COLO668 (cell line): ENCODE measurements at regions not wholly inside any gene's neighbourhood (a gene's known extent, or its start where the extent isn't known, plus 50 kb on each side); places are given as distances from the start of the nearest gene placed in this dataset.

Experiments
- DNase-seq: peaks from one replicate; lab custom pipeline; 2025; ENCODE audit not compliant: unreplicated experiment; lab: John Stamatoyannopoulos, UW

GRCh38 chr5:6806668-6807067, 93.4 kb downstream of the TENT4A start:
- DNase-seq, result no peak

GRCh38 chr5:6808462-6808861, 95.2 kb downstream of the TENT4A start:
- no peak for DNase-seq

GRCh38 chr5:6810641-6811405, 97.6 kb downstream of the TENT4A start:
- no peak for DNase-seq

GRCh38 chr5:6812091-6812490, 98.9 kb downstream of the TENT4A start:
- DNase-seq, result no peak

- DNase-seq, result no peak
Observed at GRCh38 chr5:6812800-6813731, 99.8 kb downstream of the TENT4A start.

- DNase-seq, result no peak
Observed at GRCh38 chr5:6814816-6815215, 101.6 kb downstream of the TENT4A start.

- no peak for DNase-seq
Observed at GRCh38 chr5:6818594-6819511, 105.6 kb downstream of the TENT4A start.

GRCh38 chr5:6819521-6819920, 106.3 kb downstream of the TENT4A start:
- no peak for DNase-seq

- peak; percentile 75 for DNase-seq
Observed at GRCh38 chr5:6820851-6821479, 107.7 kb downstream of the TENT4A start.

- no peak for DNase-seq
Observed at GRCh38 chr5:6822068-6822467, 108.8 kb downstream of the TENT4A start.

- no peak for DNase-seq
Observed at GRCh38 chr5:6822556-6823343, 109.5 kb downstream of the TENT4A start.

GRCh38 chr5:6823996-6824395, 110.8 kb downstream of the TENT4A start:
- no peak for DNase-seq

GRCh38 chr5:6825678-6826244, 112.5 kb downstream of the TENT4A start:
- DNase-seq, result no peak

- no peak for DNase-seq
Observed at GRCh38 chr5:6826756-6827155, 113.5 kb downstream of the TENT4A start.

- DNase-seq, result no peak
Observed at GRCh38 chr5:6827526-6828219, 114.4 kb downstream of the TENT4A start.

- no peak for DNase-seq
Observed at GRCh38 chr5:6829150-6829784, 116.0 kb downstream of the TENT4A start.

- no peak for DNase-seq
Observed at GRCh38 chr5:6830643-6831239, 117.5 kb downstream of the TENT4A start.
